HepG2 (cell line): ENCODE measurements at regions not wholly inside any gene's neighbourhood (a gene's known extent, or its start where the extent isn't known, plus 50 kb on each side); places are given as distances from the start of the nearest gene placed in this dataset.

Experiments used
- ATAC-seq: fragments of 200-7000 bp; cut with Tn5 transposase; 3 replicates; pipeline ENCODE4 v1.9.1; 2020; ENCODE audit warnings: mild to moderate bottlenecking, moderate library complexity
- BruUV-seq: library from RNA; stranded (reverse); fragments of 400-500 nt; replicated peaks from 2 replicates; lab custom pipeline; 2021; lab: Mats Ljungman, UMichigan
- CTCF ChIA-PET: fragments of 300-600 bp; formaldehyde crosslinking; extraction: SDS; loops from one replicate; lab custom pipeline; 2021; ENCODE audit warnings: low total read pairs, inconsistent platforms, low intra/inter-chr PET ratio; lab: Yijun Ruan, JAX
- POLR2A ChIA-PET: fragments of 350-600 bp; sonication (Branson Sonifier 250); formaldehyde crosslinking; loops from one replicate; lab custom pipeline; 2020; ENCODE audit warnings: antibody characterized with exemption, inconsistent platforms; lab: Yijun Ruan, JAX
- DNase-seq: peaks from one replicate; pipeline ENCODE4 v3.0.0-alpha.2; 2015; ENCODE audit warnings: low spot score
- FAIRE-seq: peaks from 3 replicates; lab custom pipeline; 2011; peaks lifted over from hg19 to GRCh38; lab: Jason Lieb, UNC
- H2AFZ ChIP-seq: one replicate; pipeline ENCODE4 v1.6.1; 2011; ENCODE audit warnings: low read length, inconsistent platforms
- H3K27ac ChIP-seq: fragments of 300-600 bp; 3 replicates; pipeline ENCODE4 v1.8.0; 2011; ENCODE audit warnings: mixed run types, mild to moderate bottlenecking, mixed read lengths, low read length, inconsistent platforms; ENCODE audit not compliant: insufficient read depth; ENCODE audit errors: extremely low read length
- H3K27me3 ChIP-seq, 2 experiments: fragments of 200-600 bp in 1 of 2; 2 replicates in 1 of 2; 3 replicates in 1 of 2; pipeline versions ENCODE4 v1.6.0 to v1.8.0; 2011; ENCODE audit warnings: low read length in 2 of 2, mild to moderate bottlenecking in 2 of 2, moderate library complexity in 2 of 2, inconsistent platforms in 1 of 2; ENCODE audit not compliant: insufficient read depth in 2 of 2, control insufficient read depth in 1 of 2
- H3K36me3 ChIP-seq, 2 experiments: fragments of 200-600 bp in 1 of 2; replicated peaks in 1 of 2; 2 replicates in 1 of 2; 3 replicates in 1 of 2; pipeline versions ENCODE4 v1.5.1 to v1.8.0; 2011; ENCODE audit warnings: low read length in 2 of 2, inconsistent platforms in 1 of 2; ENCODE audit not compliant: insufficient read depth in 2 of 2, control insufficient read depth in 1 of 2
- H3K4me1 ChIP-seq: 2 replicates; pipeline ENCODE4 v1.5.1; 2012; ENCODE audit warnings: low read length, inconsistent platforms; ENCODE audit not compliant: insufficient read depth
- H3K4me2 ChIP-seq: 2 replicates; pipeline ENCODE4 v1.6.0; 2011; ENCODE audit warnings: low read depth, low read length, inconsistent platforms
- H3K4me3 ChIP-seq, 3 experiments: fragments of 200-600 bp in 1 of 3; sonication (generic), shearing (Covaris generic) in 1 of 3; replicated peaks in 1 of 3; 2 replicates each; pipeline ENCODE4 v1.5.1; 2011 to 2016; ENCODE audit warnings: low read length in 3 of 3, inconsistent platforms in 2 of 3, low read depth in 2 of 3, mild to moderate bottlenecking in 2 of 3, control low read depth in 1 of 3, mixed read lengths in 1 of 3; ENCODE audit not compliant: insufficient read depth in 1 of 3
- H3K79me2 ChIP-seq: one replicate; pipeline ENCODE4 v1.6.1; 2011; ENCODE audit warnings: low read length, inconsistent platforms; ENCODE audit not compliant: insufficient read depth
- H3K9ac ChIP-seq: 2 replicates; pipeline ENCODE4 v1.6.0; 2011; ENCODE audit warnings: mild to moderate bottlenecking, low read depth, low read length, inconsistent platforms; ENCODE audit not compliant: insufficient read depth
- H3K9me3 ChIP-seq: 2 replicates; pipeline ENCODE4 v1.5.1; 2012; ENCODE audit warnings: mild to moderate bottlenecking, low read length
- H4K20me1 ChIP-seq: 2 replicates; pipeline ENCODE4 v1.6.0; 2011; ENCODE audit warnings: inconsistent platforms, mild to moderate bottlenecking, low read length, moderate library complexity; ENCODE audit not compliant: insufficient read depth
- NCOR1 ChIP-seq: fragments of 200-600 bp; sonication (generic); IDR thresholded peaks from 2 replicates; pipeline ENCODE4 v1.7.0; 2017; ENCODE audit warnings: antibody characterized with exemption, low read length, borderline replicate concordance
- PRMT3 ChIP-seq: sonication (generic); formaldehyde crosslinking; IDR thresholded peaks from 2 replicates; pipeline ENCODE4 v1.8.1; 2022; ENCODE audit warnings: low read depth, mild to moderate bottlenecking, moderate library complexity, missing genetic modification reagents, borderline replicate concordance
- YEATS2 ChIP-seq: sonication (generic); formaldehyde crosslinking; IDR thresholded peaks from 2 replicates; pipeline ENCODE4 v1.4.0; 2020; ENCODE audit warnings: missing genetic modification reagents, borderline replicate concordance
- ZFAT ChIP-seq: sonication (generic); formaldehyde crosslinking; conservative IDR thresholded peaks from 2 replicates; pipeline ENCODE4 v1.8.1; 2023; ENCODE audit warnings: missing genetic modification reagents, inconsistent platforms
- ZNF362 ChIP-seq: sonication (generic); formaldehyde crosslinking; IDR thresholded peaks from 2 replicates; pipeline ENCODE4 v1.4.0; 2020; ENCODE audit warnings: missing genetic modification reagents, mild to moderate bottlenecking, borderline replicate concordance
- ZNF512 ChIP-seq: sonication (generic); formaldehyde crosslinking; IDR thresholded peaks from 2 replicates; pipeline ENCODE4 v1.4.0; 2020; ENCODE audit warnings: mild to moderate bottlenecking, missing genetic modification reagents
- ZNF530 ChIP-seq: sonication (generic); formaldehyde crosslinking; IDR thresholded peaks from 2 replicates; pipeline ENCODE4 v1.5.0; 2020; ENCODE audit warnings: low read depth, mild to moderate bottlenecking, missing genetic modification reagents
- ZSCAN22 ChIP-seq: sonication (generic); formaldehyde crosslinking; IDR thresholded peaks from 2 replicates; pipeline ENCODE4 v1.4.0; 2020; ENCODE audit warnings: mild to moderate bottlenecking, missing genetic modification reagents
- WGBS: methylation state at CpG from one replicate; pipeline ENCODE4 v1.1.6; 2017; ENCODE audit warnings: low lambda C conversion rate; 5-methylcytosine and 5-hydroxymethylcytosine counted together
- in situ Hi-C: cut with HindIII; loops from 2 replicates; pipeline ENCODE4 v1.10.0; 2017; ENCODE audit warnings: low pct_unique_long_range_greater_than_20kb; ENCODE audit not compliant: extremely low pct_ligation_motif_present
- intact Hi-C: fragments of 100-400 bp; cut with micrococcal nuclease; formaldehyde crosslinking; loops from one replicate; pipeline ENCODE4 v1.10.0; 2022; ENCODE audit not compliant: unreplicated experiment
- TF ChIP-seq, protein P1 (sequence below): sonication (generic); formaldehyde crosslinking; IDR thresholded peaks from 2 replicates; pipeline ENCODE4 v1.4.0; 2020; ENCODE audit warnings: missing genetic modification reagents
- TF ChIP-seq, protein P2 (sequence below): IDR thresholded peaks from 2 replicates; pipeline ENCODE4 v1.6.1; 2012; ENCODE audit warnings: low read length, improper control_type of control experiment
- TF ChIP-seq, protein P3 (sequence below): sonication (generic); formaldehyde crosslinking; IDR thresholded peaks from 2 replicates; pipeline ENCODE4 v1.4.0; 2020; ENCODE audit warnings: missing genetic modification reagents, borderline replicate concordance
- TF ChIP-seq, protein P4 (sequence below): sonication (generic); formaldehyde crosslinking; IDR thresholded peaks from 2 replicates; pipeline ENCODE4 v1.8.1; 2023; ENCODE audit warnings: mild to moderate bottlenecking, missing genetic modification reagents, borderline replicate concordance

- 27% methylated on average over 2 of the region's 2 CpGs for WGBS
- no peak for TF ChIP-seq ZNF512 (CRISPR knock-in tag)
- no peak for TF ChIP-seq ZSCAN22 (CRISPR knock-in tag)
- no peak for TF ChIP-seq PRMT3 (CRISPR knock-in tag)
- TF ChIP-seq YEATS2 (CRISPR knock-in tag) = no peak
- no peak for TF ChIP-seq NCOR1
- TF ChIP-seq, protein P1, sequence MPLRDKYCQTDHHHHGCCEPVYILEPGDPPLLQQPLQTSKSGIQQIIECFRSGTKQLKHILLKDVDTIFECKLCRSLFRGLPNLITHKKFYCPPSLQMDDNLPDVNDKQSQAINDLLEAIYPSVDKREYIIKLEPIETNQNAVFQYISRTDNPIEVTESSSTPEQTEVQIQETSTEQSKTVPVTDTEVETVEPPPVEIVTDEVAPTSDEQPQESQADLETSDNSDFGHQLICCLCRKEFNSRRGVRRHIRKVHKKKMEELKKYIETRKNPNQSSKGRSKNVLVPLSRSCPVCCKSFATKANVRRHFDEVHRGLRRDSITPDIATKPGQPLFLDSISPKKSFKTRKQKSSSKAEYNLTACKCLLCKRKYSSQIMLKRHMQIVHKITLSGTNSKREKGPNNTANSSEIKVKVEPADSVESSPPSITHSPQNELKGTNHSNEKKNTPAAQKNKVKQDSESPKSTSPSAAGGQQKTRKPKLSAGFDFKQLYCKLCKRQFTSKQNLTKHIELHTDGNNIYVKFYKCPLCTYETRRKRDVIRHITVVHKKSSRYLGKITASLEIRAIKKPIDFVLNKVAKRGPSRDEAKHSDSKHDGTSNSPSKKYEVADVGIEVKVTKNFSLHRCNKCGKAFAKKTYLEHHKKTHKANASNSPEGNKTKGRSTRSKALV (CRISPR knock-in tag) = no peak
- TF ChIP-seq, protein P2, sequence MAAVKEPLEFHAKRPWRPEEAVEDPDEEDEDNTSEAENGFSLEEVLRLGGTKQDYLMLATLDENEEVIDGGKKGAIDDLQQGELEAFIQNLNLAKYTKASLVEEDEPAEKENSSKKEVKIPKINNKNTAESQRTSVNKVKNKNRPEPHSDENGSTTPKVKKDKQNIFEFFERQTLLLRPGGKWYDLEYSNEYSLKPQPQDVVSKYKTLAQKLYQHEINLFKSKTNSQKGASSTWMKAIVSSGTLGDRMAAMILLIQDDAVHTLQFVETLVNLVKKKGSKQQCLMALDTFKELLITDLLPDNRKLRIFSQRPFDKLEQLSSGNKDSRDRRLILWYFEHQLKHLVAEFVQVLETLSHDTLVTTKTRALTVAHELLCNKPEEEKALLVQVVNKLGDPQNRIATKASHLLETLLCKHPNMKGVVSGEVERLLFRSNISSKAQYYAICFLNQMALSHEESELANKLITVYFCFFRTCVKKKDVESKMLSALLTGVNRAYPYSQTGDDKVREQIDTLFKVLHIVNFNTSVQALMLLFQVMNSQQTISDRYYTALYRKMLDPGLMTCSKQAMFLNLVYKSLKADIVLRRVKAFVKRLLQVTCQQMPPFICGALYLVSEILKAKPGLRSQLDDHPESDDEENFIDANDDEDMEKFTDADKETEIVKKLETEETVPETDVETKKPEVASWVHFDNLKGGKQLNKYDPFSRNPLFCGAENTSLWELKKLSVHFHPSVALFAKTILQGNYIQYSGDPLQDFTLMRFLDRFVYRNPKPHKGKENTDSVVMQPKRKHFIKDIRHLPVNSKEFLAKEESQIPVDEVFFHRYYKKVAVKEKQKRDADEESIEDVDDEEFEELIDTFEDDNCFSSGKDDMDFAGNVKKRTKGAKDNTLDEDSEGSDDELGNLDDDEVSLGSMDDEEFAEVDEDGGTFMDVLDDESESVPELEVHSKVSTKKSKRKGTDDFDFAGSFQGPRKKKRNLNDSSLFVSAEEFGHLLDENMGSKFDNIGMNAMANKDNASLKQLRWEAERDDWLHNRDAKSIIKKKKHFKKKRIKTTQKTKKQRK = no peak
- TF ChIP-seq, protein P3, sequence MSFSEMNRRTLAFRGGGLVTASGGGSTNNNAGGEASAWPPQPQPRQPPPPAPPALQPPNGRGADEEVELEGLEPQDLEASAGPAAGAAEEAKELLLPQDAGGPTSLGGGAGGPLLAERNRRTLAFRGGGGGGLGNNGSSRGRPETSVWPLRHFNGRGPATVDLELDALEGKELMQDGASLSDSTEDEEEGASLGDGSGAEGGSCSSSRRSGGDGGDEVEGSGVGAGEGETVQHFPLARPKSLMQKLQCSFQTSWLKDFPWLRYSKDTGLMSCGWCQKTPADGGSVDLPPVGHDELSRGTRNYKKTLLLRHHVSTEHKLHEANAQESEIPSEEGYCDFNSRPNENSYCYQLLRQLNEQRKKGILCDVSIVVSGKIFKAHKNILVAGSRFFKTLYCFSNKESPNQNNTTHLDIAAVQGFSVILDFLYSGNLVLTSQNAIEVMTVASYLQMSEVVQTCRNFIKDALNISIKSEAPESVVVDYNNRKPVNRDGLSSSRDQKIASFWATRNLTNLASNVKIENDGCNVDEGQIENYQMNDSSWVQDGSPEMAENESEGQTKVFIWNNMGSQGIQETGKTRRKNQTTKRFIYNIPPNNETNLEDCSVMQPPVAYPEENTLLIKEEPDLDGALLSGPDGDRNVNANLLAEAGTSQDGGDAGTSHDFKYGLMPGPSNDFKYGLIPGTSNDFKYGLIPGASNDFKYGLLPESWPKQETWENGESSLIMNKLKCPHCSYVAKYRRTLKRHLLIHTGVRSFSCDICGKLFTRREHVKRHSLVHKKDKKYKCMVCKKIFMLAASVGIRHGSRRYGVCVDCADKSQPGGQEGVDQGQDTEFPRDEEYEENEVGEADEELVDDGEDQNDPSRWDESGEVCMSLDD (CRISPR knock-in tag) = no peak
- TF ChIP-seq ZFAT (CRISPR knock-in tag) = no peak
- no peak for TF ChIP-seq ZNF530
- no peak for TF ChIP-seq ZNF362 (CRISPR knock-in tag)
- TF ChIP-seq, protein P4, sequence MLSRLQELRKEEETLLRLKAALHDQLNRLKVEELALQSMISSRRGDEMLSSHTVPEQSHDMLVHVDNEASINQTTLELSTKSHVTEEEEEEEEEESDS = no peak
Observed at GRCh38 chr9:90508940-90509339, 133.7 kb downstream of the DIRAS2 start.

More at GRCh38 chr9:90508940-90509339, 133.7 kb downstream of the DIRAS2 start:
- ChIA-PET POLR2A (no interaction called here), CTCF (no interaction called here)
- Histone ChIP-seq H3K4me2 (no peak overlapping the region), H3K9me3 (no peaks in the 10 kb centered on the region), H2AFZ (no peak overlapping the region), H3K79me2 (no peaks in the 10 kb centered on the region), H4K20me1 (no peaks in the 10 kb centered on the region), H3K4me3 (no peak overlapping the region), H3K27me3 (no peaks in the 10 kb centered on the region), H3K9ac (no peak overlapping the region), H3K36me3 (no peaks in the 10 kb centered on the region), H3K27ac (no peak overlapping the region), H3K4me1 (no peaks in the 10 kb centered on the region)
- FAIRE-seq (no peak), DNase-seq (no peak), ATAC-seq (no peak)
- in situ Hi-C loops = no loop called here
- no TSS peak for BruUV-seq
- intact Hi-C loops = no loop called here
